Neural cell (in vitro differentiated cells): ENCODE measurements at regions not wholly inside any gene's neighbourhood (a gene's known extent, or its start where the extent isn't known, plus 50 kb on each side); places are given as distances from the start of the nearest gene placed in this dataset.
A peak's percentile ranks its signal among the peaks of the same experiment; 100 is the strongest.

Experiments used
- H2AFZ ChIP-seq: fragments of 200-600, 300-800 bp; sonication (generic), shearing (Covaris generic); 2 replicates; pipeline ENCODE4 v1.6.0; 2014; ENCODE audit warnings: low read depth, mild to moderate bottlenecking, antibody characterized with exemption, low read length, moderate library complexity
- H3F3A ChIP-seq: fragments of 200-600 bp; shearing (Covaris generic); 2 replicates; pipeline ENCODE4 v1.6.1; 2016; ENCODE audit warnings: mild to moderate bottlenecking, moderate library complexity, mixed read lengths, antibody characterized with exemption, low read length; ENCODE audit not compliant: insufficient read depth, poor library complexity, severe bottlenecking
- H3K27ac ChIP-seq: fragments of 200-600, 300-800 bp; sonication (generic), shearing (Covaris generic); 2 replicates; pipeline ENCODE4 v1.5.1; 2014; ENCODE audit warnings: mild to moderate bottlenecking, low read length, moderate library complexity
- H3K27me3 ChIP-seq: fragments of 300-800, 200-600 bp; sonication (generic), shearing (Covaris generic); 2 replicates; pipeline ENCODE4 v1.6.0; 2014; ENCODE audit warnings: mild to moderate bottlenecking, low read depth, low read length, moderate library complexity; ENCODE audit not compliant: insufficient read depth
- H3K36me3 ChIP-seq: fragments of 300-800, 200-600 bp; sonication (generic), shearing (Covaris generic); 2 replicates; pipeline ENCODE4 v1.5.1; 2014; ENCODE audit warnings: mild to moderate bottlenecking, antibody characterized with exemption, low read length, moderate library complexity; ENCODE audit not compliant: insufficient read depth
- H3K4me2 ChIP-seq: fragments of 300-800, 200-600 bp; sonication (generic), shearing (Covaris generic); 2 replicates; pipeline ENCODE4 v1.6.0; 2014; ENCODE audit warnings: mild to moderate bottlenecking, low read length
- H3K4me3 ChIP-seq: fragments of 300-800, 200-600 bp; sonication (generic), shearing (Covaris generic); 2 replicates; pipeline ENCODE4 v1.5.1; 2014; ENCODE audit warnings: mild to moderate bottlenecking, low read length, moderate library complexity
- H3K79me2 ChIP-seq: fragments of 200-600 bp; shearing (Covaris generic); replicated peaks from 2 replicates; pipeline ENCODE4 v1.6.0; 2014; ENCODE audit warnings: mild to moderate bottlenecking, low read length, moderate library complexity; ENCODE audit not compliant: insufficient read depth
- H3K9ac ChIP-seq: fragments of 300-800, 200-600 bp; sonication (generic), shearing (Covaris generic); 2 replicates; pipeline ENCODE4 v1.6.1; 2016; ENCODE audit warnings: mild to moderate bottlenecking, low read length, mixed read lengths
- H3K9me2 ChIP-seq: fragments of 200-600 bp; shearing (Covaris generic); 2 replicates; pipeline ENCODE4 v1.6.1; 2016; ENCODE audit warnings: mild to moderate bottlenecking, low read length, mixed read lengths; ENCODE audit not compliant: insufficient read depth
- H3K9me3 ChIP-seq: fragments of 200-600, 300-800 bp; sonication (generic), shearing (Covaris generic); 2 replicates; pipeline ENCODE4 v1.6.1; 2016; ENCODE audit warnings: mild to moderate bottlenecking, mixed run types, low read length, moderate library complexity, mixed read lengths
- H4K20me1 ChIP-seq: fragments of 200-600 bp; shearing (Covaris generic); 2 replicates; pipeline ENCODE4 v1.6.1; 2016; ENCODE audit warnings: mild to moderate bottlenecking, mixed run types; ENCODE audit not compliant: insufficient read depth
- CTCF ChIP-seq: fragments of 450-650 bp; IDR thresholded peaks from 2 replicates; pipeline ENCODE4 v1.5.1; 2014; ENCODE audit warnings: antibody characterized with exemption, mild to moderate bottlenecking, moderate library complexity; ENCODE audit not compliant: poor library complexity, severe bottlenecking
- EP300 ChIP-seq: fragments of 450-650 bp; conservative IDR thresholded peaks from 2 replicates; pipeline ENCODE4 v1.6.1; 2014; ENCODE audit warnings: antibody characterized with exemption, mild to moderate bottlenecking, moderate library complexity; ENCODE audit not compliant: poor library complexity, severe bottlenecking
- EZH2 ChIP-seq: fragments of 200-600, 300-800 bp; shearing (Covaris generic), sonication (generic); IDR thresholded peaks from 2 replicates; pipeline ENCODE4 v1.6.1; 2014; ENCODE audit warnings: antibody characterized with exemption, low read length, borderline replicate concordance, mild to moderate bottlenecking; ENCODE audit not compliant: insufficient read depth, poor library complexity, severe bottlenecking
- MXI1 ChIP-seq: fragments of 450-650 bp; conservative IDR thresholded peaks from 2 replicates; pipeline ENCODE4 v1.6.1; 2014; ENCODE audit warnings: antibody characterized with exemption, mild to moderate bottlenecking; ENCODE audit not compliant: poor library complexity, severe bottlenecking
- POLR2AphosphoS5 ChIP-seq: IDR thresholded peaks from 2 replicates; pipeline ENCODE4 v1.6.1; 2012
- RAD21 ChIP-seq: fragments of 450-650 bp; conservative IDR thresholded peaks from 2 replicates; pipeline ENCODE4 v1.6.1; 2014; ENCODE audit warnings: antibody characterized with exemption, mild to moderate bottlenecking, moderate library complexity
- REST ChIP-seq: IDR thresholded peaks from 2 replicates; pipeline ENCODE4 v1.6.1; 2012; ENCODE audit warnings: borderline replicate concordance
- SMC3 ChIP-seq: fragments of 450-650 bp; conservative IDR thresholded peaks from 2 replicates; pipeline ENCODE4 v1.6.1; 2014; ENCODE audit warnings: antibody characterized with exemption, mild to moderate bottlenecking, moderate library complexity; ENCODE audit not compliant: poor library complexity
- TAF1 ChIP-seq: IDR thresholded peaks from 2 replicates; pipeline ENCODE4 v1.6.1; 2012; ENCODE audit warnings: low read depth

- Histone ChIP-seq H3K79me2 (no peaks in the 10 kb centered on the region), H3K4me3 (no peak overlapping the region), H3K9me2 (no peaks in the 10 kb centered on the region), H3K9ac (no peak overlapping the region), H3K36me3 (no peaks in the 10 kb centered on the region), H3K27ac (no peak overlapping the region), H4K20me1 (no peaks in the 10 kb centered on the region), H3K4me2 (no peak overlapping the region), H3F3A (no peaks in the 10 kb centered on the region), H3K27me3 (no peaks in the 10 kb centered on the region), H3K9me3 (no peaks in the 10 kb centered on the region), H2AFZ (no peak overlapping the region)
- TF ChIP-seq MXI1, result no peak
These were observed 221.8 kb upstream of the PACRGL start for GRCh38 chr4:20478412-20478811.

- no peak overlapping the region for H3K9ac ChIP-seq
- H3K9me3 ChIP-seq, result no peaks in the 10 kb centered on the region
- H3K27me3 ChIP-seq, result no peaks in the 10 kb centered on the region
- H3K4me3 ChIP-seq, result no peak overlapping the region
- H3K79me2 ChIP-seq, result no peaks in the 10 kb centered on the region
- no peaks in the 10 kb centered on the region for H3K9me2 ChIP-seq
- TF ChIP-seq SMC3 (no peak), POLR2AphosphoS5 (peak; percentile 8)
- no peaks in the 10 kb centered on the region for H4K20me1 ChIP-seq
- no peak overlapping the region for H3K4me2 ChIP-seq
- H3F3A ChIP-seq, result no peaks in the 10 kb centered on the region
- no peak overlapping the region for H3K27ac ChIP-seq
- H2AFZ ChIP-seq, result no peak overlapping the region
- H3K36me3 ChIP-seq, result no peaks in the 10 kb centered on the region
These were observed 219.9 kb upstream of the PACRGL start for GRCh38 chr4:20480165-20480947.

- Histone ChIP-seq H3F3A (no peaks in the 10 kb centered on the region), H3K9me2 (no peaks in the 10 kb centered on the region), H3K79me2 (no peaks in the 10 kb centered on the region), H3K4me2 (no peak overlapping the region), H3K9me3 (no peaks in the 10 kb centered on the region), H3K9ac (no peak overlapping the region), H2AFZ (no peak overlapping the region), H3K4me3 (no peak overlapping the region), H3K27ac (no peak overlapping the region), H4K20me1 (no peaks in the 10 kb centered on the region), H3K27me3 (no peaks in the 10 kb centered on the region), H3K36me3 (no peaks in the 10 kb centered on the region)
- no peak for TF ChIP-seq RAD21
- TF ChIP-seq CTCF, result no peak
- TF ChIP-seq REST, result no peak
- no peak for TF ChIP-seq SMC3
- TF ChIP-seq EZH2, result no peak
- no peak for TF ChIP-seq MXI1
- no peak for TF ChIP-seq EP300
- no peak for TF ChIP-seq TAF1
- no peak for TF ChIP-seq POLR2AphosphoS5
These were observed 216.8 kb upstream of the PACRGL start for GRCh38 chr4:20483416-20483815.
